A549 (cell line): ENCODE measurements at regions not wholly inside any gene's neighbourhood (a gene's known extent, or its start where the extent isn't known, plus 50 kb on each side); places are given as distances from the start of the nearest gene placed in this dataset.

ENCODE experiments used
- ATAC-seq, 2 experiments: fragments of 200-7000 bp in 1 of 2; fragments of >200 bp in 1 of 2; cut with Nextera tagmentation in 1 of 2; cut with Tn5 transposase in 1 of 2; 3 replicates each; pipeline versions ENCODE4 v1.8.0 to v1.9.1; 2018 to 2020; ENCODE audit warnings: mild to moderate bottlenecking in 1 of 2, moderate library complexity in 1 of 2
- CTCF ChIA-PET: fragments of 300-600 bp; sonication (Branson Sonifier 250); formaldehyde crosslinking; extraction: SDS; loops from one replicate; lab custom pipeline; 2021; ENCODE audit warnings: antibody characterized with exemption, inconsistent platforms; lab: Yijun Ruan, JAX
- POLR2A ChIA-PET: fragments of 350-600 bp; formaldehyde crosslinking; extraction: SDS; loops from one replicate; lab custom pipeline; 2021; ENCODE audit warnings: antibody characterized with exemption, inconsistent platforms; lab: Yijun Ruan, JAX
- DNase-seq, 2 experiments: peaks; one replicate each; pipeline versions ENCODE4 v3.0.0 to v3.0.0-alpha.2; 2011 to 2016; ENCODE audit warnings: low read depth in 1 of 2, low spot score in 1 of 2
- FAIRE-seq: peaks from 2 replicates; lab custom pipeline; 2011; peaks lifted over from hg19 to GRCh38; lab: Jason Lieb, UNC
- H3K27ac ChIP-seq, 2 experiments: fragments of >200 bp; sonication (Bioruptor Twin); formaldehyde crosslinking; 3 replicates each; pipeline ENCODE4 v1.5.1; 2016 to 2017
- H3K4me1 ChIP-seq: fragments of >200 bp; sonication (Bioruptor Twin); formaldehyde crosslinking; 3 replicates; pipeline ENCODE4 v1.6.1; 2016
- H3K4me2 ChIP-seq: fragments of >200 bp; sonication (Bioruptor Twin); formaldehyde crosslinking; 3 replicates; pipeline ENCODE4 v1.6.1; 2016
- H3K4me3 ChIP-seq: fragments of >200 bp; sonication (Bioruptor Twin); formaldehyde crosslinking; 3 replicates; pipeline ENCODE4 v1.5.1; 2016
- H3K9me3 ChIP-seq: fragments of >200 bp; sonication (Bioruptor Twin); formaldehyde crosslinking; 3 replicates; pipeline ENCODE4 v1.6.1; 2016
- BCL3 ChIP-seq: fragments of >200 bp; sonication (Bioruptor Twin); formaldehyde crosslinking; IDR thresholded peaks from 3 replicates; pipeline ENCODE4 v1.6.1; 2016
- CEBPB ChIP-seq, 2 experiments: fragments of >200 bp in 1 of 2; sonication (Bioruptor Twin) in 1 of 2; formaldehyde crosslinking in 1 of 2; IDR thresholded peaks; 2 replicates each; pipeline ENCODE4 v1.6.1; 2012 to 2016
- CHD4 ChIP-seq: fragments of 200-600 bp; sonication (generic); IDR thresholded peaks from 2 replicates; pipeline ENCODE4 v1.6.1; 2016; ENCODE audit warnings: antibody characterized with exemption, mild to moderate bottlenecking, borderline replicate concordance
- EHF ChIP-seq: fragments of 250-450 bp; sonication (Bioruptor Pico); IDR thresholded peaks from 2 replicates; pipeline ENCODE4 v1.5.0; 2020; ENCODE audit warnings: mild to moderate bottlenecking
- ESRRA ChIP-seq: fragments of 150-350 bp; IDR thresholded peaks from 2 replicates; pipeline ENCODE4 v1.6.1; 2014; ENCODE audit warnings: mild to moderate bottlenecking, low read length, borderline replicate concordance
- FOSL2 ChIP-seq, 2 experiments: fragments of 450-650 bp in 1 of 2; fragments of >200 bp in 1 of 2; sonication (Bioruptor Twin) in 1 of 2; formaldehyde crosslinking; IDR thresholded peaks; 2 replicates each; pipeline versions ENCODE4 v1.5.0 to v1.6.1; 2016 to 2020; ENCODE audit warnings: mild to moderate bottlenecking in 1 of 2, moderate library complexity in 1 of 2
- FOXS1 ChIP-seq: fragments of 250-450 bp; sonication (Bioruptor Pico); IDR thresholded peaks from 2 replicates; pipeline ENCODE4 v1.5.0; 2020; ENCODE audit warnings: mild to moderate bottlenecking, moderate library complexity
- GATA3 ChIP-seq: IDR thresholded peaks from 2 replicates; pipeline ENCODE4 v1.6.1; 2012; ENCODE audit warnings: borderline replicate concordance
- HES2 ChIP-seq: fragments of >200 bp; sonication (Bioruptor Twin); formaldehyde crosslinking; IDR thresholded peaks from 2 replicates; pipeline ENCODE4 v1.6.1; 2016
- HEYL ChIP-seq: fragments of 250-450 bp; sonication (Bioruptor Pico); IDR thresholded peaks from 2 replicates; pipeline ENCODE4 v1.8.0; 2021; ENCODE audit warnings: mild to moderate bottlenecking, moderate library complexity
- HOXA7 ChIP-seq: fragments of 250-450 bp; sonication (Bioruptor Pico); IDR thresholded peaks from 2 replicates; pipeline ENCODE4 v1.5.0; 2020; ENCODE audit warnings: mild to moderate bottlenecking, moderate library complexity
- JUN ChIP-seq, 2 experiments: fragments of >200 bp; sonication (Bioruptor Twin); formaldehyde crosslinking; IDR thresholded peaks; 2 replicates in 1 of 2; 3 replicates in 1 of 2; pipeline ENCODE4 v1.6.1; 2016 to 2017
- JUNB ChIP-seq: fragments of >200 bp; sonication (Bioruptor Twin); formaldehyde crosslinking; IDR thresholded peaks from 2 replicates; pipeline ENCODE4 v1.6.1; 2016
- KDM5A ChIP-seq: fragments of 200-600 bp; sonication (generic); IDR thresholded peaks from 2 replicates; pipeline ENCODE4 v1.6.1; 2016; ENCODE audit warnings: antibody characterized with exemption, mild to moderate bottlenecking
- MAZ ChIP-seq: fragments of 150-350 bp; IDR thresholded peaks from 2 replicates; pipeline ENCODE4 v1.6.1; 2014; ENCODE audit warnings: antibody characterized with exemption, low read depth, low read length, borderline replicate concordance
- NPAS2 ChIP-seq: fragments of 250-450 bp; sonication (Bioruptor Pico); IDR thresholded peaks from 2 replicates; pipeline ENCODE4 v1.8.0; 2022; ENCODE audit warnings: mild to moderate bottlenecking, moderate library complexity, borderline replicate concordance
- PBX3 ChIP-seq: IDR thresholded peaks from 2 replicates; pipeline ENCODE4 v1.6.1; 2012
- PHF8 ChIP-seq: fragments of 200-600 bp; sonication (generic); IDR thresholded peaks from 2 replicates; pipeline ENCODE4 v1.6.1; 2016; ENCODE audit warnings: low read depth, mild to moderate bottlenecking, antibody characterized with exemption, moderate library complexity, borderline replicate concordance
- POLR2A ChIP-seq: IDR thresholded peaks from 2 replicates; pipeline ENCODE4 v1.6.1; 2012; ENCODE audit warnings: mild to moderate bottlenecking, low read length
- POLR2AphosphoS2 ChIP-seq: conservative IDR thresholded peaks from 2 replicates; pipeline ENCODE4 v1.6.1; 2012; ENCODE audit warnings: low read length, improper control_type of control experiment, inconsistent platforms
- RARB ChIP-seq: fragments of 250-450 bp; sonication (Bioruptor Pico); IDR thresholded peaks from 2 replicates; pipeline ENCODE4 v1.8.0; 2021; ENCODE audit warnings: mild to moderate bottlenecking, moderate library complexity
- RCOR1 ChIP-seq: fragments of 150-350 bp; IDR thresholded peaks from 2 replicates; pipeline ENCODE4 v1.6.1; 2014; ENCODE audit warnings: antibody characterized with exemption, low read length, low read depth
- RFX5 ChIP-seq: fragments of 450-650 bp; IDR thresholded peaks from 2 replicates; pipeline ENCODE4 v1.7.1; 2014; ENCODE audit warnings: antibody characterized with exemption, mild to moderate bottlenecking, moderate library complexity
- SMC3 ChIP-seq: fragments of >200 bp; sonication (Bioruptor Twin); formaldehyde crosslinking; IDR thresholded peaks from 3 replicates; pipeline ENCODE4 v1.6.1; 2018; ENCODE audit warnings: inconsistent platforms
- TFCP2L1 ChIP-seq: fragments of 250-450 bp; sonication (Bioruptor Pico); IDR thresholded peaks from 2 replicates; pipeline ENCODE4 v1.5.0; 2021; ENCODE audit warnings: mild to moderate bottlenecking
- TP53 ChIP-seq: fragments of 250-450 bp; sonication (Bioruptor Pico); IDR thresholded peaks from 2 replicates; pipeline ENCODE4 v1.5.0; 2021; ENCODE audit warnings: mild to moderate bottlenecking, moderate library complexity
- ZC3H11A ChIP-seq: fragments of 450-650 bp; IDR thresholded peaks from 2 replicates; pipeline ENCODE4 v1.6.1; 2014; ENCODE audit warnings: antibody characterized with exemption, mild to moderate bottlenecking
- ZFP36 ChIP-seq: fragments of 450-650 bp; IDR thresholded peaks from 2 replicates; pipeline ENCODE4 v1.6.1; 2014; ENCODE audit warnings: borderline replicate concordance; ENCODE audit not compliant: partially characterized antibody
- ZSCAN20 ChIP-seq: fragments of 250-450 bp; sonication (Bioruptor Pico); IDR thresholded peaks from 2 replicates; pipeline ENCODE4 v1.8.0; 2022; ENCODE audit warnings: mild to moderate bottlenecking, moderate library complexity
- WGBS: methylation state at CpG from one replicate; pipeline ENCODE4 v1.1.6; 2017; ENCODE audit errors: missing lambda C conversion rate; 5-methylcytosine and 5-hydroxymethylcytosine counted together
- TF ChIP-seq, protein P1 (sequence below): IDR thresholded peaks from 2 replicates; pipeline ENCODE4 v1.6.1; 2012
- TF ChIP-seq, protein P2 (sequence below): fragments of >200 bp; sonication (Bioruptor Twin); formaldehyde crosslinking; IDR thresholded peaks from 3 replicates; pipeline ENCODE4 v1.5.1; 2016

GRCh38 chr5:104443706-104444105 is 881.1 kb upstream of the NUDT12 start:
- H3K4me1 ChIP-seq: no peaks in the 10 kb centered on the region
- 73% methylated on average over 19 of the region's 19 CpGs for WGBS
- FAIRE-seq (no peak), ATAC-seq (no peak), DNase-seq (no peak)
- no peaks in the 10 kb centered on the region for H3K9me3 ChIP-seq
- H3K27ac ChIP-seq: no peak overlapping the region
- CTCF ChIA-PET: interaction anchor here (1.1 kb wide), 1 partner anchor 51 kb away, joined by 3 read pairs; no protein-coding TSS in a partner anchor
- no peak for TF ChIP-seq RARB (CRISPR knock-in tag)
- TF ChIP-seq ZC3H11A: no peak
- TF ChIP-seq TP53 (CRISPR knock-in tag): no peak
- TF ChIP-seq HEYL (CRISPR knock-in tag): no peak
- no peak for TF ChIP-seq JUN (IDR thresholded peaks at IDR 0.05)
- no peak for TF ChIP-seq KDM5A
- TF ChIP-seq CHD4: no peak
- TF ChIP-seq MAZ: no peak
- TF ChIP-seq POLR2A: no peak
- H3K4me3 ChIP-seq: no peak overlapping the region
- POLR2A ChIA-PET: no interaction called here
- no peak overlapping the region for H3K4me2 ChIP-seq

GRCh38 chr5:104431981-104432380 is 869.4 kb upstream of the NUDT12 start:
- WGBS: 47% methylated on average over 4 of the region's 4 CpGs
- POLR2A ChIA-PET: no interaction called here
- Histone ChIP-seq H3K27ac (no peak overlapping the region), H3K4me3 (no peak overlapping the region), H3K9me3 (no peaks in the 10 kb centered on the region), H3K4me1 (no peaks in the 10 kb centered on the region), H3K4me2 (no peak overlapping the region)
- CTCF ChIA-PET: no interaction called here
- FAIRE-seq (no peak), ATAC-seq (no peak), DNase-seq (no peak)
- TF ChIP-seq NPAS2 (CRISPR knock-in tag) (no peak), FOXS1 (CRISPR knock-in tag) (no peak), TFCP2L1 (CRISPR knock-in tag) (no peak)
- TF ChIP-seq, protein P1, sequence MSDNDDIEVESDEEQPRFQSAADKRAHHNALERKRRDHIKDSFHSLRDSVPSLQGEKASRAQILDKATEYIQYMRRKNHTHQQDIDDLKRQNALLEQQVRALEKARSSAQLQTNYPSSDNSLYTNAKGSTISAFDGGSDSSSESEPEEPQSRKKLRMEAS: no peak

DNA sequence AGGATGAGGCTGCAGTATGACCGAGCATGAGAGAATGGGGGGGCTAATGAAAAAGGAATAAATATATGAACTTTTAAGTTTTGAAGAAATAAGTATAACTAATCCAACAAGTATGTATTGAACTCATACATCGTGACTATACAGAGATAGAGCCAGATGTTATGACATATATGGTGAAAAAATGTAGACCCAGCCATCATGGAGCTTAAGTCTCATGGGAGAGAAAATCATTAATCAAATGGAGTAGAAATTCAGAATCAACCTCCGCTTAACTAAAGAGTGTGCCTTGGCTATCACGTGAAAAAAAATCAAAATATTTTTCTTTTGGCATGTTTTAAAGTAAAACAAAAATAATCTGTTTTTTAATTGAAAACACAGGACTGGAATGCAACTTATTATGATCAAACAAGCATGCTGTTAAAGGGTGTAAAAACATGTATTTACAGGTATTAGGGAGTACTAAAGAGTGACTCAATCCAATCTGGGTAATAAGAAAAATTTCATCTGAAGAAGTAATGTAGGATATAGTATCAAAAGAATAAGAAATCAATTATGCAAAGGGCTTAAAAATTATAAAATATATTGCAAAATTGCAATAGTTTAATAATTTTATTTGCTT is 868.5 kb upstream of the NUDT12 start:
- POLR2A ChIA-PET: no interaction called here
- no peaks in the 10 kb centered on the region for H3K9me3 ChIP-seq
- TF ChIP-seq PHF8 (no peak), SMC3 (no peak), HES2 (no peak), ZFP36 (no peak), ZSCAN20 (CRISPR knock-in tag) (no peak), HOXA7 (CRISPR knock-in tag) (no peak), RCOR1 (no peak), ESRRA (no peak), FOSL2 (IDR thresholded peaks at IDR 0.05) (no peak), FOSL2 (CRISPR knock-in tag; IDR thresholded peaks at IDR 0.05) (no peak), EHF (CRISPR knock-in tag) (no peak), POLR2AphosphoS2 (no peak), GATA3 (no peak), KDM5A (no peak), CEBPB (IDR thresholded peaks at IDR 0.05) (no peak), BCL3 (no peak), RFX5 (no peak), PBX3 (no peak), HEYL (CRISPR knock-in tag) (no peak), JUNB (no peak)
- TF ChIP-seq, protein P2, sequence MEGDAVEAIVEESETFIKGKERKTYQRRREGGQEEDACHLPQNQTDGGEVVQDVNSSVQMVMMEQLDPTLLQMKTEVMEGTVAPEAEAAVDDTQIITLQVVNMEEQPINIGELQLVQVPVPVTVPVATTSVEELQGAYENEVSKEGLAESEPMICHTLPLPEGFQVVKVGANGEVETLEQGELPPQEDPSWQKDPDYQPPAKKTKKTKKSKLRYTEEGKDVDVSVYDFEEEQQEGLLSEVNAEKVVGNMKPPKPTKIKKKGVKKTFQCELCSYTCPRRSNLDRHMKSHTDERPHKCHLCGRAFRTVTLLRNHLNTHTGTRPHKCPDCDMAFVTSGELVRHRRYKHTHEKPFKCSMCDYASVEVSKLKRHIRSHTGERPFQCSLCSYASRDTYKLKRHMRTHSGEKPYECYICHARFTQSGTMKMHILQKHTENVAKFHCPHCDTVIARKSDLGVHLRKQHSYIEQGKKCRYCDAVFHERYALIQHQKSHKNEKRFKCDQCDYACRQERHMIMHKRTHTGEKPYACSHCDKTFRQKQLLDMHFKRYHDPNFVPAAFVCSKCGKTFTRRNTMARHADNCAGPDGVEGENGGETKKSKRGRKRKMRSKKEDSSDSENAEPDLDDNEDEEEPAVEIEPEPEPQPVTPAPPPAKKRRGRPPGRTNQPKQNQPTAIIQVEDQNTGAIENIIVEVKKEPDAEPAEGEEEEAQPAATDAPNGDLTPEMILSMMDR: no peak
- CTCF ChIA-PET: no interaction called here
- H3K4me1 ChIP-seq: no peaks in the 10 kb centered on the region
- H3K4me3 ChIP-seq: no peak overlapping the region
- H3K27ac ChIP-seq: no peak overlapping the region
- H3K4me2 ChIP-seq: no peak overlapping the region
- DNase-seq (no peak), FAIRE-seq (no peak), ATAC-seq (no peak)
- 41% methylated on average over 4 of the region's 4 CpGs for WGBS
